Activated CD8-positive, alpha-beta T cell treated with anti-CD3 and anti-CD28 coated beads for 36 hours (primary cell): ENCODE measurements at regions not wholly inside any gene's neighbourhood (a gene's known extent, or its start where the extent isn't known, plus 50 kb on each side); places are given as distances from the start of the nearest gene placed in this dataset.

Experiments used
- ATAC-seq: fragments of 200-7000 bp; cut with Tn5 transposase; one replicate; pipeline ENCODE4 v1.10.0; 2021; ENCODE audit warnings: mild to moderate bottlenecking, moderate library complexity
- CTCF ChIA-PET: fragments of 350-600 bp; sonication (Branson Sonifier 250); formaldehyde crosslinking; loops from one replicate; lab custom pipeline; 2021; ENCODE audit warnings: antibody characterized with exemption; lab: Charles Lee
- POLR2A ChIA-PET: fragments of 350-600 bp; sonication (Branson Sonifier 250); formaldehyde crosslinking; loops from one replicate; lab custom pipeline; 2021; ENCODE audit warnings: antibody characterized with exemption; lab: Charles Lee
- DNase-seq: peaks from one replicate; pipeline ENCODE4 v3.0.0-alpha.2; 2020
- H3K27ac Mint-ChIP-seq: one replicate; pipeline ENCODE4 v1.8.0; 2021; ENCODE audit warnings: mild to moderate bottlenecking, mixed read lengths
- H3K27me3 Mint-ChIP-seq: one replicate; pipeline ENCODE4 v1.8.0; 2021; ENCODE audit warnings: mixed read lengths
- H3K36me3 Mint-ChIP-seq: one replicate; pipeline ENCODE4 v1.8.0; 2021; ENCODE audit warnings: low read depth, mixed read lengths
- H3K4me1 Mint-ChIP-seq: one replicate; pipeline ENCODE4 v1.8.0; 2021; ENCODE audit warnings: low read depth, mixed read lengths
- H3K4me3 Mint-ChIP-seq: one replicate; pipeline ENCODE4 v1.8.0; 2021; ENCODE audit warnings: mild to moderate bottlenecking, moderate library complexity, mixed read lengths
- H3K9me3 Mint-ChIP-seq: one replicate; pipeline ENCODE4 v1.8.0; 2021; ENCODE audit warnings: mixed read lengths
- intact Hi-C: fragments of 100-400 bp; cut with micrococcal nuclease; formaldehyde crosslinking; loops from one replicate; pipeline ENCODE4 v1.10.0; 2022
- TF ChIP-seq, protein P1 (sequence below): fragments of 200-600 bp; IDR thresholded peaks from one replicate; pipeline ENCODE4 v1.8.0; 2022; ENCODE audit warnings: antibody characterized with exemption, mild to moderate bottlenecking

DNA sequence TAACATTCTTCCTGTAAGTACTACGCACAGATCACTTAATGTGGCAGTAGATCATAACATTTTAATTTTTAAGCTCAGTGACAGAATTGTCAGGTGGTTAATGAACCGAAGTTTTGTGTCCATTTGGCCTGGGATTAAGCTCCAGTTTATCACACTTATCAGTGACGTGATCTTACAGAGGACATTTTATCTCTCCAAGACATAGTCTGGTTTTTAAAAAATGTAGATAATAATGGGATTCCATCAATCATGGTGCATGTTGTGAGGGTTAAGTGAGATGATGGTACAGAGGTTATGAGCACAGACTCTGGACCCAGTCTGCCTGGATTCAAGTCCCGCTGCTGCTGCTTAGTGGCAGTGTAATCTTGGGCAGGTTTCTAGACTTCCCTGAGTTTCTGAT lies 66.0 kb upstream of the ZFAND5 start:
- no peaks in the 10 kb centered on the region for H3K27me3 Mint-ChIP-seq
- intact Hi-C loops = no loop called here
- DNase-seq (no peak), ATAC-seq (no peak)
- no peaks in the 10 kb centered on the region for H3K36me3 Mint-ChIP-seq
- no peak overlapping the region for H3K4me3 Mint-ChIP-seq
- ChIA-PET CTCF (no interaction called here), POLR2A (no interaction called here)
- no peak overlapping the region for H3K27ac Mint-ChIP-seq
- TF ChIP-seq, protein P1, sequence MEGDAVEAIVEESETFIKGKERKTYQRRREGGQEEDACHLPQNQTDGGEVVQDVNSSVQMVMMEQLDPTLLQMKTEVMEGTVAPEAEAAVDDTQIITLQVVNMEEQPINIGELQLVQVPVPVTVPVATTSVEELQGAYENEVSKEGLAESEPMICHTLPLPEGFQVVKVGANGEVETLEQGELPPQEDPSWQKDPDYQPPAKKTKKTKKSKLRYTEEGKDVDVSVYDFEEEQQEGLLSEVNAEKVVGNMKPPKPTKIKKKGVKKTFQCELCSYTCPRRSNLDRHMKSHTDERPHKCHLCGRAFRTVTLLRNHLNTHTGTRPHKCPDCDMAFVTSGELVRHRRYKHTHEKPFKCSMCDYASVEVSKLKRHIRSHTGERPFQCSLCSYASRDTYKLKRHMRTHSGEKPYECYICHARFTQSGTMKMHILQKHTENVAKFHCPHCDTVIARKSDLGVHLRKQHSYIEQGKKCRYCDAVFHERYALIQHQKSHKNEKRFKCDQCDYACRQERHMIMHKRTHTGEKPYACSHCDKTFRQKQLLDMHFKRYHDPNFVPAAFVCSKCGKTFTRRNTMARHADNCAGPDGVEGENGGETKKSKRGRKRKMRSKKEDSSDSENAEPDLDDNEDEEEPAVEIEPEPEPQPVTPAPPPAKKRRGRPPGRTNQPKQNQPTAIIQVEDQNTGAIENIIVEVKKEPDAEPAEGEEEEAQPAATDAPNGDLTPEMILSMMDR = no peak
- no peaks in the 10 kb centered on the region for H3K4me1 Mint-ChIP-seq
- H3K9me3 Mint-ChIP-seq = no peaks in the 10 kb centered on the region

DNA sequence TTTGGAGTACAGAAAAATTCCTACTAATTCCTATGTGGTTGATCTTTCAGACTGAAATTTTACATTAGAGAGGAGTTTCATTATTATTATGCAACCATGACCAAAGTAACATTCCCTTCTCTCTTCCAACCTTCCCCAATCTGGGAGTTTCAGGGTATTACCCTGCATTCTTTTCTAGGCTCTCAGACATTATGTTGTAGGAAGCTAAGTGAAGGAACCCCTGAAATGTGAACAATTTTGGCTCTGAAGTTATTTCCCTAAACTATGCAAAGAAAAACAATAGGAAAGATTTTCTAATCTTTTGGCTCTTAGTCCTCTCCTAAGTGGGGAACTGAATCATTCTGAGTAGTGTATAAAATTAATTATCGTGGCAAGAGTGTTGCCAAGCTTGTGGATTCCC lies 63.3 kb upstream of the ZFAND5 start:
- ChIA-PET CTCF (interaction anchor here (0.7 kb wide), 1 partner anchor 28 kb away, joined by 3 read pairs; no protein-coding TSS in a partner anchor), POLR2A (interaction anchor here (0.5 kb wide), 1 partner anchor 100 kb away, joined by 3 read pairs; no protein-coding TSS in a partner anchor)
- H3K27me3 Mint-ChIP-seq = no peaks in the 10 kb centered on the region
- intact Hi-C loops = no loop called here
- H3K4me3 Mint-ChIP-seq = no peak overlapping the region
- H3K27ac Mint-ChIP-seq = no peak overlapping the region
- H3K4me1 Mint-ChIP-seq = no peaks in the 10 kb centered on the region
- no peaks in the 10 kb centered on the region for H3K9me3 Mint-ChIP-seq
- no peaks in the 10 kb centered on the region for H3K36me3 Mint-ChIP-seq
- TF ChIP-seq, protein P1 = no peak
- DNase-seq = no peak
- no peak for ATAC-seq

DNA sequence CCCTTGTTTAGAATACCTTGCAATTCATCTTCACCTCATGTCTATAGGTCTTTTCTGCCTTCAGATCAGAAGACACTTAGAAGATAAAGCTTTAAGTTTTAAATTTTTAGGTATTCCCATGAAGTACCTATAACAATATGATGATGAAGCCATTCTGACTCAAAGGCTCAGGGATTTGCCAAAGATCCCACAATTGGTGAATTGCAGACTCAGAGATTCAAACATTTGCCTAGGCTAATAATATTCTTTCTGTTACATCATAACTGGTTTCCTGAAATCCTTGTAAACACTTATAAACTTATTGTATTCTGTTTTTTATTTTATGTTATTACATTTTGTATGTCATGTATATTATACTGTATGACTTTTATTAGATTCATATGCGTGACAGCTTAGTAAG lies 62.8 kb upstream of the ZFAND5 start:
- H3K36me3 Mint-ChIP-seq = no peaks in the 10 kb centered on the region
- CTCF ChIA-PET = no interaction called here
- H3K9me3 Mint-ChIP-seq = no peaks in the 10 kb centered on the region

DNA sequence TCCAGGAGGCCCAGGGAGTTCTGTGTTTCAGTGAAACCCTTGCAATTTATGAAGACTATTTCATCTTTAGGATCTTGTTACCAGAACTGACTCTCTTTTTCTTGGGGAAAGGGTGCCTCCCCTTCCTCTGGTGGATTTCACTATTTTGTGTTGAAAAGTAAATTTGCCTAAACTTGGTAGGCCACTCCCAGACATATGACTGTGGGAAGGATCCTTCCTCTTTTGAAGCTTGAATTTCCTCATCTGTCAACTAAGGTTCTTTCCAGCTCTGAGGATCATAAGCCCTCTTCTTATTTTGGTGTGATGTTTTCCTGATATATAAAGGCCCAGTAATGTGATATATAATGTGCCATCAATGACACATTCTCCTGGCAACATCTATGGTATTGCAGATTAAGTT lies 59.1 kb upstream of the ZFAND5 start:
- ChIA-PET CTCF (interaction anchor here (1.1 kb wide), 1 partner anchor 143 kb away, joined by 3 read pairs; no protein-coding TSS in a partner anchor), POLR2A (no interaction called here)
- Mint-ChIP-seq H3K27ac (no peak overlapping the region), H3K36me3 (no peaks in the 10 kb centered on the region), H3K27me3 (no peaks in the 10 kb centered on the region), H3K4me1 (no peaks in the 10 kb centered on the region), H3K9me3 (no peaks in the 10 kb centered on the region), H3K4me3 (no peak overlapping the region)
- TF ChIP-seq, protein P1 = no peak
- DNase-seq = no peak
- intact Hi-C loops = no loop called here
- no peak for ATAC-seq

More for the DNA sequence above, 62.8 kb upstream of the ZFAND5 start:
- H3K27me3 Mint-ChIP-seq = no peaks in the 10 kb centered on the region
- no peak for ATAC-seq
- POLR2A ChIA-PET = no interaction called here
- intact Hi-C loops = no loop called here
- no peaks in the 10 kb centered on the region for H3K4me1 Mint-ChIP-seq
- no peak overlapping the region for H3K4me3 Mint-ChIP-seq
- no peak for DNase-seq
- TF ChIP-seq, protein P1 = no peak
- H3K27ac Mint-ChIP-seq = no peak overlapping the region

DNA sequence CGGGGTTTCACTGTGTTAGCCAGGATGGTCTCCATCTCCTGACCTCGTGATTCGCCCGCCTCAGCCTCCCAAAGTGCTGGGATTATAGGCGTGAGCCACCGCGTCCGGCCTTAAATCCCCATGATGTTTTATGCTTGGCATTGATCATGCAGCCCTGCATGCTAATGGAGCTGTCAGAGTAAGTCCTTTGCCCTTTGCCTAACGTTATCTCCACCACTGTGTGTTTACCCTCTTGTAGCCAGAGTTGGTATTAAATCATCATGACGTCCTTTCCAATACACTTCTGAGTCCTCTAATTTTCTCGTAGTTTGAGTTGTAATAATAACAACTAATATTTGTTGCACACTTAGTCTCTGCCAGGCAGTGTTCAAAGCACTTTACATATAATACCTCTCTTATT lies 57.2 kb upstream of the ZFAND5 start:
- ChIA-PET POLR2A (no interaction called here), CTCF (no interaction called here)
- Mint-ChIP-seq H3K4me3 (no peak overlapping the region), H3K4me1 (no peaks in the 10 kb centered on the region), H3K9me3 (no peaks in the 10 kb centered on the region), H3K36me3 (no peaks in the 10 kb centered on the region), H3K27me3 (no peaks in the 10 kb centered on the region), H3K27ac (no peak overlapping the region)
- no peak for ATAC-seq
- intact Hi-C loops = no loop called here
- no peak for DNase-seq
- TF ChIP-seq, protein P1 = no peak
